RPMI8226 (cell line): ENCODE measurements at regions not wholly inside any gene's neighbourhood (a gene's known extent, or its start where the extent isn't known, plus 50 kb on each side); places are given as distances from the start of the nearest gene placed in this dataset.
A peak's percentile ranks its signal among the peaks of the same experiment; 100 is the strongest.

Experiments used
- DNase-seq: peaks from one replicate; pipeline ENCODE4 v3.0.0-alpha.2; 2015

GRCh38 chr13:36493046-36493445, 60.8 kb downstream of the CCNA1 start:
- DNase-seq, result no peak

DNA sequence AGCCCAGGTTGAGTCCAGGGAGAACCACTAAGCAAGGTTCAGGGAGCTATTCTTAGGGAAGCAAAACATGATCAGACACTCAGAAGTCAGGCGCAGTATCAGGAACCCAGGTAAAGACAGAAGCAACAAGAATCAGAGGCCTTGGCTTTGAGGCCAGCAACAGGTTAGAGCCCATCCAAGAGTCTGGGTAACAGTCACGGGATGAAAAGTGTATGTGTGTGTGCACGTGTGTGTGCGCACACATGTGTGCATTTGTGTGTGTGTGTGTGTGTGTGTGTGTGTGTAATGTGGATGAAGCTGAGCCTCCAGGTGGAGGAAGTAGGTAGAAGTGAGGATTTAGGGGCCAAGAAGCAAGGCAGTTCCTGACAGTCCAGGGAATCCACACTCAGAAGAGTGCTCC, 63.1 kb downstream of the CCNA1 start:
- no peak for DNase-seq

- DNase-seq, result peak; percentile 3
Measured at GRCh38 chr13:36509369-36509768, 77.1 kb downstream of the CCNA1 start.

GRCh38 chr13:36512771-36513170, 80.5 kb downstream of the CCNA1 start:
- no peak for DNase-seq

- peak; percentile 35 for DNase-seq
Measured at GRCh38 chr13:36513266-36513665, 81.0 kb downstream of the CCNA1 start.

- no peak for DNase-seq
Measured at GRCh38 chr13:36515466-36515865, 83.2 kb downstream of the CCNA1 start.

GRCh38 chr13:36516225-36516624, 83.9 kb downstream of the CCNA1 start:
- DNase-seq, result no peak

- no peak for DNase-seq
Measured at GRCh38 chr13:36518707-36519106, 86.4 kb downstream of the CCNA1 start.

DNA sequence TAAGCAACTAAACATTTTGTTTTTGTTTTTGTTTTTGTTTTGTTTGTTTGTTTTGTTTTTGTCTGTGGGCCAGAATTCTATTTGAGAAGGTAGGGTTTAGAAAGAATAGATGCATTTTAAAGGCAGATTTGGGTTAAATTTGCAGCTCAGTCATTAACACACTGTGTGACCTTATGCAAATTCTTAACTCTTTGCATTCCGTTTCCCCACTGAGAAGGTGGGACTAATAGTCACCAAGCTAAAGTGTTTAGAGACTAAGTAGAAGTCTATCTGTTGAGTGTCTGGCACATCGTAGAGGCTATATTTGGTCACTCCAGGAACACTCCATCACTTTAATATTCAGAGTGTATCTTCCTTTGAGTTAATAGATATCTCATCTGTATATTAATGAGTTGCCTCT, 87.1 kb downstream of the CCNA1 start:
- DNase-seq, result no peak

- DNase-seq, result no peak
Measured at GRCh38 chr13:36520111-36520510, 87.8 kb downstream of the CCNA1 start.

- DNase-seq, result no peak
Measured at GRCh38 chr13:36526897-36527296, 94.6 kb downstream of the CCNA1 start.

DNA sequence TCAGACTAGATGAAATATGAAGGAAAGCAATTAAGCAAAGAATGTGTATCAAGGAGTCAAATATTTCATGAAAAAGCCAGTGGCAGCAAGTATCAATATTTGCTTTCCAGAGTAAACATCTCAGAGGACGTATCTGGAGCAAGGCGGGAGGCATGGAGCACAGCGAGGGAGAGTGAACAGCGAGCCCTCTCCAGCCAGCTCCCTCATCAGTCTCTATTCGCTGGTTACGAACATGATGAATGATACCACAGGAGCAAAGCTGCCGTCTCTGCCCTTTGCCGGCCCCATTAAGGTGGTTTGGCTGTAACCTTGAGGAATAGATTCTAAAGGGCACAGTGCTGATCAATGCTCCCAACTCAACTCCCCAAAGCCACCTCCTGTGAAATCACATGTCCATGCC, 95.8 kb downstream of the CCNA1 start:
- no peak for DNase-seq

DNA sequence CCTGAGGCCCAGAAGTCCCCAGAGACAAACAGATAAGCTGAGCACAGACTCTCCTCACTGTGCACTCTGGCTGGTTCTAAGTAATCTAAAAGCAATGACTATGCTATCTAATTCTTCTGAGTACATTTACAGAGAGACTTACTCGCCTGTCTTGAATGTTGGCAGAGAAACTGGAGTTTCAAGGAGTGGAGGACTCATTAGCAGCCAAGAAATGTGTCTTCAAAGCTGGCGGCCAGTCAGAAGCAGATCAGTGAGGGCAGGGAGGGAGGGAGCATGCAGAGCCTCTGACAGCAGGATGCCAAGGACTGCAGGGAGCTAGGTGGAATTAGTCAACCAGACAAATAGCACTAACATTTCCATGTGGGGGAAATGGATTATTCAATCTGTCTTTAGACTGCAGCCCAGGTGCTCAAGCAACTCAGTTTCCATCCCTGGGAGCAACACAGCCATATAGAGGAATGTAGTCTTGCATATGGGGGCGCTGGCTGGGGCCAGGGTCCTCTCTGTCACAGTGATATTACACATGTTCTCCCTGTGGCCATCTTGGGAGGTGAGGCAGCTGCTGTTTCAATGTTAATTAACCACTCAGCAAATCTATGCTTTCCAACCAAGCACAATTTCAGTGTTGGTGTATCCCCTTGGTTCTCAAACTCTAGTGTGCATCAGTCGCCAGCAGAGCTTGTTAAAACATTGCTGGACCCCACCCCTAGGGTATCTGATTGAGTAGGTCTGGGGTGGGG, 97.9 kb downstream of the CCNA1 start:
- DNase-seq, result no peak

DNA sequence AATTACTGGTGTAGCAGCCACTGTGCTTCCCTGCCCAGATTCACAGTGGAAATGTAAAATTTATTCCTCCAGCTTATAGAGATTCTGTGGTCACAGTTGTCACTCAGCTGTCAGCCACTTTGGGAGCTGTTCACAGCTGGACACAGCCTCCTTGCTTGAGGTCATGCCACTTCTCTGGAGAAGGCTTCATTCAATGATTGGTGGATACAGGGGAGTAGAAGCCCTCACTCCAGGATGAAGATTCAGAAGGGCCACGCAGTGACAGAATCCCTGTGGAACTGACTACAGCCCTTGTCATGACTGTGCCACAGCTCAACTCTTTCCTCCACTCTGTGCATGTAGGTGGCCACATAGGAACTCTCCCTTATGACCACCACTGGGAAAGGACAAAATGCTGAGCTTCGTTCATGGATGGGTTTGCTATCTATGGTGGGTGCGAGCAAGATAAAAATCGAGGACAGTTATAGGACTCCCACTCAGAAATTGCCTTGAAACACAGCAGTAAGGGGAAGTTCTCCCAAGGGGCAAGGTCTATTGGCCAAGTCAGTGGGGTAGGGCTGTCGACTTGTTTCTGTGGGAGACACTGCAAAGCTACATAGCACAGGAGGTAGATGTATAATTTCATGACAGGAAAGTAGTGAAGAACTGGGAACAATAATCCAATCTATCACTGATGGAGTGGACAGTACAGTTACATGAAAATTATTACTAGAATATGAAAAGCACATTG, 98.7 kb downstream of the CCNA1 start:
- no peak for DNase-seq

DNA sequence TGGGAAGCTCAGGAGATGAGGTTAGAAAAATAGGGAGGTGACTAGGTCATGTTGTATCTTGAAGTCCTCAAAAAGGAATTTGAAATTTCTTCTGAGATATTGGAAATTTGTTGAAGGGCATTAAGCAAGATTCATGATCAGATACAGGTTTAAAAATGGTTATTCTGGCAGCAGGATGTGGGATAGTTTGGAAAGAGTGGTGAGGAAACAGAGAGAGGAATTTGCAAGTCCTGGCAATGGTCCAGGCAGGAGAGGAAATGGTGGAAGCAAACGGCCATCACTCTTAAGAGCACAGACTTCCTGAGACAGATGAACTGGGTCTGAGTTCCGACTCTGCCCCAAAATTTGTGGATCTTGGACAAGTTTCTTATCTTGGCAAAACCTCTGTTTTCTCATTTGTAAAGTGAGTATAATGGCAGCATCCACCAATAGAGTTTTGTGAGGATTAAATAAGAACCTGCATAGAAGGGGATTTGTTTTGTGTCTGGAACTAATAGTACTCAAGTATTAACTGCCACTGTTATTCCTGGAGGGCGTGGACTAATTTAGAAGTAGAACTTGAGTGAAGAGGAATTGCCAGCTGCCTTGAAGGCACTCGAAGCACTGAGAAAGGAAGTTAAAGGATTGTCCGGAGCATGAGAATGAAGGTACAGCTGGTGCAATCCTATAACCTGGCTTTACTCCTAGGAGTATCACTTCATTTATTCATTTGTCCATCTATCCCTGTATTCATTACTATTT, 99.6 kb downstream of the CCNA1 start:
- DNase-seq, result no peak

GRCh38 chr13:36533806-36534205, 101.5 kb downstream of the CCNA1 start:
- DNase-seq, result no peak

- no peak for DNase-seq
Measured at GRCh38 chr13:36536546-36536945, 104.3 kb downstream of the CCNA1 start.

- DNase-seq, result no peak
Measured at GRCh38 chr13:36543671-36544070, 111.4 kb downstream of the CCNA1 start.

DNA sequence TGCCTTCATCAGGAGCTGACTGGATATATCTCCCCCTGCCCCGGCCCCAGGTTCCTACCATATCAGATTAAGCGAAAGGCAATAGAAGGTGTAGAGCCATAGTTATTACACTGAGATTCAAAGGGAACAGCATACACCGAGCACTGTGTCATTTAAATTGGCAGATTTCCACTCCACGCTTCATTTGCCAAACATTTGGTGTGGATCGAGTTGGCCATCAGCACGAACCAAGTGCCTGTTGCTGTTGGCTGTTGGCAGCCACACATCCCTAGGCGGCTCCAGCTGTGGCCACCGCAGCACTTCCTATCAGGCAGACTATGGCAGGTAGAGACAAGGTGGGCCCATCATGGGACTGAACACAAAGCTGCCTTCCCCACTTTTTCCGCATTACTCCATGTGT, 115.8 kb downstream of the CCNA1 start:
- no peak for DNase-seq

DNA sequence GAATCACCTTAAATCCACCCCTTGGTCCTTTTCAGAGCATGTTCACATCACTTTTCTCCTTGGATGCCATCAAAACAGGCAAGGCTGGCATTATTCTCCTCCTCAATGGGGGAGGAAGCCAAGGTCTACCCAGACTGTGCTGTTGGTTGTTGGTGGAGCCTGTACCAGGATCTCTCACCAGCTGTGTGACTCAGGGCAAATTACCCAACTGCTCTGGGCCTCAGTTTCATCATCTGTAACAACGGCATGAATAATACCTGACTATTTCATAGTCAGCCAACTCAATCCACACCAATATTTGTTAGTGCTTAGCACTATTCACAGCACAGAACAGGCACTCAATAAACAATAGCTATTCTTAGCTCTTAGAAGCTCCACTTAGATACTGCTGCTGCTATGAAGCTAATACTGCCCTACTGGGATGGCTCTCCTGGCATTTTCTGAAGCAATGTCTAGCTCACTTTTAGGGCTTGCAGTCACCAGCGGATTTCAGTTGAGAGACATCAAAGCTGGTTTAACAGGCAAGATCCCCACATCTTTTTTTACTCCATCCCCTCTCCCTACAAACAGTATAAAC, 116.9 kb downstream of the CCNA1 start:
- DNase-seq, result no peak

- no peak for DNase-seq
Measured at GRCh38 chr13:36549755-36550154, 117.5 kb downstream of the CCNA1 start.

- DNase-seq, result no peak
Measured at GRCh38 chr13:36550177-36550576, 117.9 kb downstream of the CCNA1 start.

DNA sequence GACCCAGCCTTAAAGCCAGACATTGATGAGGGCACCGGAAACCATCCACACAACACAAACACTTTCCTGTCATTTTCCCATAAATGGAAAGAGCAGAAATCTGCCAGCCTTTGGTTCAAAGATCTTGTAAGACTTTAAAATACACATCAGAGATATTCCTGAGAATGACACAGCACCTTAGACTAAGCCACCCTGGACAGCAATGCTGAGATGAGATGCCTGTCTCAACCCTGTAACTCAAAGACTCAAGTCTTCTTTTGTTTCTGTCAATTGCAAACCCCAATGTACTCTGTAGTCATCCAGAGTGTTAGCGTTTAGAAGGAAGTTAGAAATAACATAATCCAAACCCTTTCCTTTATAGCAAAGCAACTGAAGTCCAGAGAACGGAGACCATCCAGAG, 119.2 kb downstream of the CCNA1 start:
- DNase-seq, result no peak

DNA sequence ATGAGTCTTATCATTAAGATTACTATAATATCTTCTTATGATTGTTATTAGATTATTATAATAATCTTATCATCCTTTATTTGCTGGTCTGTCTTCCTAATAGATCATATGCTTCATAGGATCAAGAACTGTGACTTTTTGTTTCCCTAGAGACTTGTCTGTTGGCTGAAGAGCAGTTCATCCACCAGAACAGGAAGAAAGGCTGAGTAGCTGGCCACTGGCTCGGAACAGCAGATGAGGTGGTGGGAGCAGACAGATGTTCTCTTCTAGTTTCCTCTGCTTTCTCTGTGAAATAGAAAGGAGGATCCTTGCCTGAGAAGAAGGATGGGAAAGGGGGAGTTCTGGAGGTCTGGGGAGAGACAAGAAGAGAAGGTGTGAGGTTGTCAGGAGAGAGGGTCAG, 120.0 kb downstream of the CCNA1 start:
- no peak for DNase-seq
